ENCODE measurements at regions not wholly inside any gene's neighbourhood (a gene's known extent, or its start where the extent isn't known, plus 50 kb on each side); places are given as distances from the start of the nearest gene placed in this dataset.

DNA sequence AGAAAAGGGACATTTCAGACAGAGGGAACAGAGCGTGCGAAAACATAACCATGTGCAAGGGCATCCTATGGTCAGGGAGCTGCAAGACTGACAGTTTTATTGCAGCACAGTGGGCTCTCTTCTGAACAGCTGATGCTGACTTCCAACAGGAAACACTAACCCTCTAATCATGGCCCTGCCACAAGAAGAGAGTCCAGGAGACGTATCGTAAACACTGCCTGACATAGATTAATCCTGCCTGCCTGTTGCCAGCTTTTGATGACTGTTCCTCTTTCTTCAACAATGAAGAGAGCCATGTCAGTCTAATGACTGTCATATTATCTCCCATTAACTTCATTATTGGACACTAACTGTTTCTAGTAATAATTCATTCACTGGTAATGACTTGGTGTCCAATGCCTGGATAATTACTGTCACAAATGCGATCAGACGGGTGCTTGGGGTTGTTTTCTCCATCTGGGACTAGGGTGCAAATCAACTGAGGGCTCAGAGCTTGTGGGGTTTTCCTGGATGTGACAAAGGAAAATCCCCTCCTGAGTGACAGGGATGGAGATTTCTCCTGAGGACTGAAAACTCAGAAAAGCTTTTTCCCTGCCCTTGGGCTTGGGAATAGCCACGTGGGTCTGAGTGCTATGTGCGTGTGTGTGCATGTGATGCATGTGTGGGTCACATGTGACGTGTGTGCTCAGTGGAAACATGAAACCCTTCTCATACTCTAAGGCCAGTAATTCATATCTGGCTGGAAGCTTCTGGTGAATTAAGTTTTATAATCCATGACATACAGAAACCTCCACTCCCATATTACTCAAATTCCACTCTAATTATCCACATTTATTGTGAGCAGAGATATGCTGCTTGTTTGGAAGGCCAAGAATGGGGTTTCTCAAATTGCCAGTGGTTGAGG lies 144.0 kb upstream of the PLXNA2 start:
- DNase-seq (ENCODE audit: low spot score) (no peak), ATAC-seq (ENCODE audit: low FRiP score) (no peak)
- TF ChIP-seq, protein P1, sequence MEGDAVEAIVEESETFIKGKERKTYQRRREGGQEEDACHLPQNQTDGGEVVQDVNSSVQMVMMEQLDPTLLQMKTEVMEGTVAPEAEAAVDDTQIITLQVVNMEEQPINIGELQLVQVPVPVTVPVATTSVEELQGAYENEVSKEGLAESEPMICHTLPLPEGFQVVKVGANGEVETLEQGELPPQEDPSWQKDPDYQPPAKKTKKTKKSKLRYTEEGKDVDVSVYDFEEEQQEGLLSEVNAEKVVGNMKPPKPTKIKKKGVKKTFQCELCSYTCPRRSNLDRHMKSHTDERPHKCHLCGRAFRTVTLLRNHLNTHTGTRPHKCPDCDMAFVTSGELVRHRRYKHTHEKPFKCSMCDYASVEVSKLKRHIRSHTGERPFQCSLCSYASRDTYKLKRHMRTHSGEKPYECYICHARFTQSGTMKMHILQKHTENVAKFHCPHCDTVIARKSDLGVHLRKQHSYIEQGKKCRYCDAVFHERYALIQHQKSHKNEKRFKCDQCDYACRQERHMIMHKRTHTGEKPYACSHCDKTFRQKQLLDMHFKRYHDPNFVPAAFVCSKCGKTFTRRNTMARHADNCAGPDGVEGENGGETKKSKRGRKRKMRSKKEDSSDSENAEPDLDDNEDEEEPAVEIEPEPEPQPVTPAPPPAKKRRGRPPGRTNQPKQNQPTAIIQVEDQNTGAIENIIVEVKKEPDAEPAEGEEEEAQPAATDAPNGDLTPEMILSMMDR (IDR thresholded peaks at IDR 0.05) = no peak

- no peak for ATAC-seq (ENCODE audit: low FRiP score)
- TF ChIP-seq, protein P1 (IDR thresholded peaks at IDR 0.05) = no peak
- DNase-seq (ENCODE audit: low spot score) = no peak
These were observed 149.2 kb upstream of the PLXNA2 start for GRCh38 chr1:208393416-208393815.

- ATAC-seq (ENCODE audit: low FRiP score) = no peak
- TF ChIP-seq, protein P1 (IDR thresholded peaks at IDR 0.05) = no peak
- no peak for DNase-seq (ENCODE audit: low spot score)
These were observed 149.6 kb upstream of the PLXNA2 start for GRCh38 chr1:208393826-208394225.

DNA sequence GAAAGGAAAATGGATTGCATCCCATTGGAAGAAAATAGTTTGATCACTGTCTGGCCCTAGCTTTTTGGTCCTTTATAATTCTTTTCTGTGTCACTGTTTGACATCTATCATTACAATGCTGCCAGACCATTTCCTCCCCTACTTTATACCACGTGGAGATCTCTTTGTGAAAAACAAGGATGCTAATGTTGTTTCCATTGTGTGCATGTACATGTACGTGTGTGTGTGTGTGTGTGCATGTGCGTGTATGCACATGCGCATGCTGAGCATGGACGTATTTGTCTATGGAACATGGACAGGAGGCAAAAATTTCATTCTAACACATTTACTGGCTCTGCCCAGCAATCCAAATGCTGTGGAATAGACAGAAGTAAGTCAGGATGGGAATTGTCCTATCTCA lies 153.1 kb upstream of the PLXNA2 start:
- ATAC-seq (ENCODE audit: low FRiP score) = no peak
- DNase-seq (ENCODE audit: low spot score) = no peak
- TF ChIP-seq, protein P1 (IDR thresholded peaks at IDR 0.05) = no peak

- ATAC-seq (ENCODE audit: low FRiP score) (no peak), DNase-seq (ENCODE audit: low spot score) (no peak)
- TF ChIP-seq, protein P1 (IDR thresholded peaks at IDR 0.05) = no peak
These were observed 160.8 kb upstream of the PLXNA2 start for GRCh38 chr1:208405014-208405413.

DNA sequence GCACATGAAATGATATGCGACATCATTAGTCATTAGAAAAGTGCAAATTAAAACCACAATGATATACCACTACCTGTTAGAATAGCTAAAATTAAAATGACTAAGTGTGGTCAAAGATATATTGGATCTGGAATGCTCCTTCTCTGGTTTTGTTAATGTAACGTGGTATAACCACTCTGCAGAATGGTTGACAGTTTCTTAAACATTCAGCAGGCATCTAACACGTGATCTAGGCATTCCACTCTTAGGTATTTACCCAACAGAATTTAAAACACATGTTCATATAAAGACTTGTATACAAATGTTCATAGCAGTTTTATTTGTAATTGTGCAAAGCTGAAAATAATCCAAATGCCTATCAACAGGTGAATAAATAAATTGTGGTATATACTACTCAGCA lies 165.0 kb upstream of the PLXNA2 start:
- ATAC-seq (ENCODE audit: low FRiP score) (no peak), DNase-seq (ENCODE audit: low spot score) (no peak)
- TF ChIP-seq, protein P1 (IDR thresholded peaks at IDR 0.05) = no peak

GRCh38 chr1:208410409-208410808 lies 166.2 kb upstream of the PLXNA2 start:
- no peak for DNase-seq (ENCODE audit: low spot score)
- TF ChIP-seq, protein P1 (IDR thresholded peaks at IDR 0.05) = no peak
- no peak for ATAC-seq (ENCODE audit: low FRiP score)
